Spleen (tissue), 11 donors: ENCODE measurements at regions not wholly inside any gene's neighbourhood (a gene's known extent, or its start where the extent isn't known, plus 50 kb on each side); places are given as distances from the start of the nearest gene placed in this dataset.

ENCODE experiments used
- DNase-seq: peaks from one replicate; pipeline ENCODE4 v3.0.0-alpha.2; 2020
- H3K27ac ChIP-seq, 8 donors: fragments of 200-600 bp; sonication (generic) in 7 of 8; 1 replicate in 4 of 8; 2 replicates in 4 of 8; pipeline versions ENCODE4 v1.5.0 to v1.8.0; 2016 to 2021; ENCODE audit warnings: inconsistent platforms in 4 of 8, mild to moderate bottlenecking in 4 of 8, moderate library complexity in 1 of 8
- H3K27me3 ChIP-seq, 7 donors: fragments of 200-600 bp; sonication (generic) in 6 of 7; replicated peaks in 1 of 7; 1 replicate in 4 of 7; 2 replicates in 3 of 7; pipeline versions ENCODE4 v1.5.0 to v1.8.0; 2016 to 2021; ENCODE audit warnings: inconsistent platforms in 3 of 7, mild to moderate bottlenecking in 1 of 7
- H3K36me3 ChIP-seq, 6 donors: fragments of 200-600 bp; sonication (generic) in 5 of 6; 1 replicate in 4 of 6; 2 replicates in 2 of 6; pipeline versions ENCODE4 v1.5.0 to v1.8.0; 2016 to 2021; ENCODE audit warnings: inconsistent platforms in 2 of 6
- H3K4me1 ChIP-seq, 6 donors: fragments of 200-600 bp; sonication (generic) in 5 of 6; 1 replicate in 3 of 6; 2 replicates in 3 of 6; pipeline versions ENCODE4 v1.5.0 to v1.8.0; 2016 to 2021; ENCODE audit warnings: inconsistent platforms in 3 of 6
- H3K4me3 ChIP-seq, 8 donors: fragments of 200-600 bp; sonication (generic) in 7 of 8; 1 replicate in 4 of 8; 2 replicates in 4 of 8; pipeline versions ENCODE4 v1.5.0 to v1.8.0; 2016 to 2021; ENCODE audit warnings: inconsistent platforms in 4 of 8, mild to moderate bottlenecking in 4 of 8, moderate library complexity in 2 of 8
- H3K9me3 ChIP-seq, 8 donors: fragments of 200-600 bp; sonication (generic) in 7 of 8; 1 replicate in 4 of 8; 2 replicates in 4 of 8; pipeline versions ENCODE4 v1.5.0 to v1.8.0; 2016 to 2021; ENCODE audit warnings: inconsistent platforms in 4 of 8
- CTCF ChIP-seq, 11 experiments: fragments of 200-600 bp in 7 of 11; fragments of 450-650 bp in 4 of 11; sonication (generic) in 4 of 11; IDR thresholded peaks in 8 of 11; conservative IDR thresholded peaks in 3 of 11; 1 replicate in 7 of 11; 2 replicates in 4 of 11; pipeline versions ENCODE4 v1.4.0 to v1.8.0; 2016 to 2021; ENCODE audit warnings: antibody characterized with exemption in 11 of 11, inconsistent platforms in 4 of 11, mild to moderate bottlenecking in 1 of 11
- POLR2A ChIP-seq, 3 donors: fragments of 450-650 bp; IDR thresholded peaks; one replicate each; pipeline ENCODE4 v1.5.1; 2017; ENCODE audit warnings: antibody characterized with exemption in 3 of 3, mild to moderate bottlenecking in 1 of 3
- POLR2AphosphoS5 ChIP-seq, 3 donors: sonication (generic); formaldehyde crosslinking; IDR thresholded peaks; one replicate each; pipeline ENCODE4 v1.5.1; 2017; ENCODE audit warnings: antibody characterized with exemption in 3 of 3
- WGBS, 5 donors: extraction: QIAGEN DNeasy Blood & Tissue Kit in 3 of 5; methylation state at CpG; one replicate each; pipeline versions ENCODE4 v1.1.5 to v1.1.7; 2013 to 2018; 5-methylcytosine and 5-hydroxymethylcytosine counted together
- intact Hi-C: fragments of 100-400 bp; cut with DNase I; formaldehyde crosslinking; loops from one replicate; pipeline ENCODE4 v1.15.0; 2023; ENCODE audit warnings: low total_unique reads
- donor health status: healthy with polysubstance abuse.
- donor health status: DM: no; HTN: no; CAD: no; lungs with moderate emphysema.
- donor health status: DM: no; HTN: no; CAD: no.
- donor health status: Bipolar disorder and iron deficiency.
- donor health status: healthy.
- donor health status: DM: no; HTN: no; CAD: no.
- donor health status: DM: yes; HTN: yes; CAD: no.

- Histone ChIP-seq H3K27ac (no peak overlapping the region), H3K27me3 (peaks cover 0 to 97% (median 47%) of the 10 kb centered on the region in 7 donors), H3K4me1 (peaks cover 0 to 98% (median 65%) of the 10 kb centered on the region in 6 donors), H3K36me3 (no peaks in the 10 kb centered on the region), H3K4me3 (peak overlapping the region in 1 of 8 donors; percentile 71), H3K9me3 (no peaks in the 10 kb centered on the region)
- TF ChIP-seq POLR2AphosphoS5 (IDR thresholded peaks at IDR 0.05) (no peak), CTCF (IDR thresholded peaks at IDR 0.05 in 8 of 11, conservative IDR thresholded peaks at IDR 0.05 in 3 of 11) (no peak)
- intact Hi-C loops: loop anchor here (10.0 kb wide), 2 partner anchors 47 to 137 kb away; no protein-coding TSS in a partner anchor
- WGBS, 5 donors: 45 to 91% (median 85%) methylated on average over 56 to 60 of the region's 60 CpGs
- no peak for DNase-seq
Observed at GRCh38 chrX:40151211-40152172, 53.7 kb upstream of the BCOR start.

GRCh38 chrX:40150503-40150902 is 52.7 kb upstream of the BCOR start:
- H3K9me3 ChIP-seq: no peaks in the 10 kb centered on the region
- no peak overlapping the region for H3K27ac ChIP-seq
- DNase-seq: no peak
- no peaks in the 10 kb centered on the region for H3K36me3 ChIP-seq
- intact Hi-C loops: loop anchor here (10.0 kb wide), 2 partner anchors 46 to 136 kb away; no protein-coding TSS in a partner anchor
- TF ChIP-seq CTCF (IDR thresholded peaks at IDR 0.05 in 8 of 11, conservative IDR thresholded peaks at IDR 0.05 in 3 of 11) (no peak), POLR2AphosphoS5 (IDR thresholded peaks at IDR 0.05) (no peak), POLR2A (IDR thresholded peaks at IDR 0.05) (no peak)
- H3K4me1 ChIP-seq: peaks cover 0 to 98% (median 67%) of the 10 kb centered on the region in 6 donors
- WGBS, 5 donors: 34 to 50% (median 47%) methylated on average over 6 of the region's 6 CpGs
- H3K27me3 ChIP-seq: peaks cover 0 to 97% (median 54%) of the 10 kb centered on the region in 7 donors
- no peak overlapping the region for H3K4me3 ChIP-seq

- Histone ChIP-seq H3K27me3 (peaks cover 4 to 97% (median 53%) of the 10 kb centered on the region in 7 donors), H3K4me1 (peaks cover 0 to 95% (median 63%) of the 10 kb centered on the region in 6 donors), H3K36me3 (no peaks in the 10 kb centered on the region), H3K9me3 (no peaks in the 10 kb centered on the region), H3K4me3 (peak overlapping the region in 1 of 8 donors; percentile 22), H3K27ac (peak overlapping the region in 2 of 8 donors; percentile 21 to 54)
- intact Hi-C loops: loop anchor here (10.0 kb wide), 2 partner anchors 45 to 135 kb away; no protein-coding TSS in a partner anchor
- TF ChIP-seq POLR2AphosphoS5 (IDR thresholded peaks at IDR 0.05): no peak
- no peak for TF ChIP-seq POLR2A (IDR thresholded peaks at IDR 0.05)
- no peak for TF ChIP-seq CTCF (IDR thresholded peaks at IDR 0.05 in 8 of 11, conservative IDR thresholded peaks at IDR 0.05 in 3 of 11)
- DNase-seq: no peak
- 37 to 65% (median 59%) methylated on average over 16 to 17 of the region's 17 CpGs for WGBS, 5 donors
Observed at GRCh38 chrX:40149286-40150175, 51.8 kb upstream of the BCOR start.
